B cell (primary cell): ENCODE measurements at regions not wholly inside any gene's neighbourhood (a gene's known extent, or its start where the extent isn't known, plus 50 kb on each side); places are given as distances from the start of the nearest gene placed in this dataset.

Experiments used
- ATAC-seq: fragments of 200-7000 bp; cut with Tn5 transposase; one replicate; pipeline ENCODE4 v1.10.0; 2021; ENCODE audit warnings: low read depth, mild to moderate bottlenecking, moderate number of reproducible peaks, moderate library complexity
- CTCF ChIA-PET: fragments of 350-600 bp; sonication (Branson Sonifier 250); formaldehyde crosslinking; loops from one replicate; lab custom pipeline; 2021; ENCODE audit warnings: antibody characterized with exemption, inconsistent platforms; lab: Charles Lee
- POLR2A ChIA-PET: fragments of 350-600 bp; sonication (Branson Sonifier 250); formaldehyde crosslinking; loops from one replicate; lab custom pipeline; 2021; ENCODE audit warnings: antibody characterized with exemption; lab: Charles Lee
- DNase-seq: peaks from one replicate; pipeline ENCODE4 v3.0.0; 2013
- H2AFZ ChIP-seq: 2 replicates; pipeline ENCODE4 v1.6.1; 2012; ENCODE audit warnings: mild to moderate bottlenecking, low read depth, low read length; ENCODE audit not compliant: insufficient read depth, poor library complexity, severe bottlenecking
- H3K27ac ChIP-seq, 2 donors: 1 replicate in 1 of 2; 2 replicates in 1 of 2; pipeline ENCODE4 v1.5.1; 2012 to 2013; ENCODE audit warnings: low read length in 2 of 2, mild to moderate bottlenecking in 2 of 2, moderate library complexity in 1 of 2
- H3K27me3 ChIP-seq, 4 experiments: fragments of 200-600 bp in 1 of 4; sonication (generic) in 1 of 4; replicated peaks in 1 of 4; 1 replicate in 2 of 4; 2 replicates in 2 of 4; pipeline versions ENCODE4 v1.6.1 to v1.7.0; 2013 to 2016; ENCODE audit warnings: low read length in 3 of 4, mild to moderate bottlenecking in 2 of 4, mixed read lengths in 1 of 4, moderate library complexity in 1 of 4; ENCODE audit not compliant: insufficient read depth in 4 of 4, control insufficient read depth in 3 of 4; ENCODE audit errors: control extremely low read depth in 1 of 4
- H3K36me3 ChIP-seq, 2 experiments: replicated peaks in 1 of 2; 1 replicate in 1 of 2; 2 replicates in 1 of 2; pipeline versions ENCODE4 v1.6.1 to v1.7.1; 2013; ENCODE audit warnings: low read length in 1 of 2; ENCODE audit not compliant: insufficient read depth in 2 of 2, control insufficient read depth in 1 of 2; ENCODE audit errors: control extremely low read depth in 1 of 2, extremely low read depth in 1 of 2
- H3K4me1 ChIP-seq, 2 donors: fragments of 200-600 bp in 1 of 2; sonication (generic) in 1 of 2; 1 replicate in 1 of 2; 2 replicates in 1 of 2; pipeline versions ENCODE4 v1.5.1 to v1.6.1; 2013 to 2017; ENCODE audit warnings: low read length in 2 of 2; ENCODE audit not compliant: control insufficient read depth in 2 of 2, insufficient read depth in 2 of 2
- H3K4me2 ChIP-seq: replicated peaks from 2 replicates; pipeline ENCODE3; 2012; ENCODE audit warnings: mild to moderate bottlenecking, low read depth, low read length; ENCODE audit not compliant: poor library complexity, severe bottlenecking
- H3K4me3 ChIP-seq, 5 experiments: fragments of 200-600 bp in 1 of 5; sonication (generic) in 1 of 5; 1 replicate in 3 of 5; 2 replicates in 2 of 5; pipeline versions ENCODE4 v1.5.1 to v1.7.0; 2011 to 2016; ENCODE audit warnings: low read length in 4 of 5, mild to moderate bottlenecking in 4 of 5, low read depth in 2 of 5, control low read depth in 1 of 5, moderate library complexity in 1 of 5; ENCODE audit not compliant: insufficient read depth in 1 of 5; ENCODE audit errors: control extremely low read depth in 1 of 5, extremely low read depth in 1 of 5
- H3K79me2 ChIP-seq: fragments of 200-600 bp; sonication (generic); one replicate; pipeline ENCODE4 v1.6.0; 2016; ENCODE audit warnings: low read length; ENCODE audit not compliant: control insufficient read depth, insufficient read depth
- H3K9ac ChIP-seq: fragments of 200-600 bp; sonication (generic); 2 replicates; pipeline ENCODE4 v1.6.1; 2017; ENCODE audit warnings: mild to moderate bottlenecking, low read length, moderate library complexity
- H3K9me3 ChIP-seq, 3 donors: one replicate each; pipeline versions ENCODE4 v1.6.1 to v1.7.1; 2013; ENCODE audit warnings: low read length in 2 of 3; ENCODE audit not compliant: control insufficient read depth in 2 of 3, insufficient read depth in 1 of 3; ENCODE audit errors: control extremely low read depth in 1 of 3
- H4K20me1 ChIP-seq: 2 replicates; pipeline ENCODE4 v1.6.0; 2012; ENCODE audit warnings: mild to moderate bottlenecking, low read length; ENCODE audit not compliant: insufficient read depth, control insufficient read depth, poor library complexity, severe bottlenecking
- H3K27ac Mint-ChIP-seq: one replicate; pipeline ENCODE4 v1.8.0; 2021; ENCODE audit warnings: mixed read lengths
- H3K27me3 Mint-ChIP-seq: one replicate; pipeline ENCODE4 v1.8.0; 2021; ENCODE audit warnings: mixed read lengths
- H3K4me1 Mint-ChIP-seq: one replicate; pipeline ENCODE4 v1.8.0; 2021; ENCODE audit warnings: mixed read lengths
- H3K4me3 Mint-ChIP-seq: one replicate; pipeline ENCODE4 v1.8.0; 2021; ENCODE audit warnings: mixed read lengths
- H3K9me3 Mint-ChIP-seq: one replicate; pipeline ENCODE4 v1.8.0; 2022; ENCODE audit warnings: mixed read lengths; ENCODE audit not compliant: insufficient read depth
- CTCF ChIP-seq: fragments of 200-600 bp; IDR thresholded peaks from one replicate; pipeline ENCODE4 v1.8.0; 2022; ENCODE audit warnings: antibody characterized with exemption, mild to moderate bottlenecking
- EZH2 ChIP-seq: IDR thresholded peaks from 2 replicates; pipeline ENCODE4 v1.6.1; 2012; ENCODE audit warnings: borderline replicate concordance, low read depth, mild to moderate bottlenecking, moderate library complexity, low read length; ENCODE audit not compliant: insufficient read depth, poor library complexity, severe bottlenecking
- WGBS: methylation state at CpG from one replicate; pipeline ENCODE4 v1.1.5; 2013; ENCODE audit warnings: missing lambda C conversion rate; ENCODE audit not compliant: insufficient coverage; 5-methylcytosine and 5-hydroxymethylcytosine counted together
- intact Hi-C: fragments of 100-400 bp; cut with micrococcal nuclease; formaldehyde crosslinking; loops from one replicate; pipeline ENCODE4 v1.10.0; 2022

DNA sequence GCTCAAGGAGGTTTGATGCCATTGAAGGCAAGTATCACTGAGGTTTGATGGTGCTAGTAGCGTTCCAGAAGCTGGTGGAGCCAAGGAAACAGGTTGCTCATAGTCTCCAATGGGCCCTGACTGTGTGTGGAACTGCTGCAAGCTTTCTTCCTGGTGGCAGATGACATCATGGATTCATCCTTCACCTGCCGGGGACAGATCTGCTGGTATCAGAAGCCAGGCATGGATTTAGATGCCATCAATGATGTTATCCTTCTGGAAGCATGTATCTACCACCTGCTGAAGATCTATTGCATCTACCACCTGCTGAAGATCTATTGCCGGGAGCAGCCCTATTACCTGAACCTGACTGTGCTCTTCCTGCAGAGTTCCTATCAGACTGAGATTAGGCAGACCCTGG, 734.4 kb downstream of the PLA2G4A start:
- Mint-ChIP-seq H3K27ac (no peak overlapping the region), H3K9me3 (peaks cover 2% of the 10 kb centered on the region), H3K27me3 (no peaks in the 10 kb centered on the region), H3K4me1 (no peaks in the 10 kb centered on the region), H3K4me3 (no peak overlapping the region)
- TF ChIP-seq CTCF: no peak
- TF ChIP-seq EZH2: no peak
- intact Hi-C loops: no loop called here
- no peak overlapping the region for H3K4me2 ChIP-seq
- H2AFZ ChIP-seq: no peak overlapping the region
- ChIA-PET POLR2A (no interaction called here), CTCF (no interaction called here)
- H3K79me2 ChIP-seq: no peaks in the 10 kb centered on the region
- no peak overlapping the region for H3K4me3 ChIP-seq
- H3K9me3 ChIP-seq: peaks cover 0 to 12% (median 0%) of the 10 kb centered on the region in 3 donors
- ATAC-seq (no peak), DNase-seq (no peak)
- no peak overlapping the region for H3K27ac ChIP-seq
- no peak overlapping the region for H3K9ac ChIP-seq
- no peaks in the 10 kb centered on the region for H3K36me3 ChIP-seq
- no peaks in the 10 kb centered on the region for H3K4me1 ChIP-seq
- H3K27me3 ChIP-seq: no peaks in the 10 kb centered on the region
- 100% methylated on average over 2 of the region's 3 CpGs for WGBS
- no peaks in the 10 kb centered on the region for H4K20me1 ChIP-seq

DNA sequence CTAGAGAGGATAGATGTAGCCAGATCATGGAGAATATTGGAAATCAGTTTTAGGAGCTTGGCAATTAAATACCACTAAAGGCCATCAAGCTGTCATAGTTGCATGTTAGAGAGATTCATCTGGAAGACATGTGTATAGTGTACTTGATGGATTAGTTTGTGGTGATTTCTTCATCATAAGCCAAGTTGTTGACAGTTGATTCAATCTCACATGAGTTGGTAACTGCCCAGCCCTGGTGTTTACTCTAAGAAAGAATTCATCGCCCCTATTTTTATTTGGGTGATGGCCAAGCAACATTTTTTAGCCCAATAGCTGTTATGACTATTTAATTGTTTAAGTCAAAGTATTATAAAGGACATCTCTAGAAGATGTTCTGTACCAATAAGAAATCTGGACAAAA, 737.6 kb downstream of the PLA2G4A start:
- Histone ChIP-seq H2AFZ (no peak overlapping the region), H3K79me2 (no peaks in the 10 kb centered on the region), H3K4me3 (no peak overlapping the region), H3K4me2 (no peak overlapping the region), H3K4me1 (no peaks in the 10 kb centered on the region), H3K9me3 (peaks cover 0 to 3% (median 0%) of the 10 kb centered on the region in 3 donors), H3K36me3 (no peaks in the 10 kb centered on the region), H3K27ac (no peak overlapping the region), H3K27me3 (no peaks in the 10 kb centered on the region), H3K9ac (no peak overlapping the region), H4K20me1 (no peaks in the 10 kb centered on the region)
- TF ChIP-seq CTCF (no peak), EZH2 (no peak)
- ATAC-seq (no peak), DNase-seq (no peak)
- H3K4me1 Mint-ChIP-seq: no peaks in the 10 kb centered on the region
- ChIA-PET CTCF (no interaction called here), POLR2A (no interaction called here)
- intact Hi-C loops: no loop called here
- H3K27me3 Mint-ChIP-seq: no peaks in the 10 kb centered on the region
- H3K27ac Mint-ChIP-seq: no peak overlapping the region
- WGBS: no CpG with 5 or more reads among the region's 1 CpG
- peaks cover 2% of the 10 kb centered on the region for H3K9me3 Mint-ChIP-seq
- H3K4me3 Mint-ChIP-seq: no peak overlapping the region
